ENCODE measurements at regions not wholly inside any gene's neighbourhood (a gene's known extent, or its start where the extent isn't known, plus 50 kb on each side); places are given as distances from the start of the nearest gene placed in this dataset.
"Not testable (repeated sequence)": the region's sequence is repeated elsewhere in the genome, so short reads cannot be mapped to it uniquely, and the experiment has no call there.

- no peak for DNase-seq (ENCODE audit: low spot score)
Observed at GRCh38 chr17:53490447-53490968, 332.2 kb upstream of the KIF2B start.

DNA sequence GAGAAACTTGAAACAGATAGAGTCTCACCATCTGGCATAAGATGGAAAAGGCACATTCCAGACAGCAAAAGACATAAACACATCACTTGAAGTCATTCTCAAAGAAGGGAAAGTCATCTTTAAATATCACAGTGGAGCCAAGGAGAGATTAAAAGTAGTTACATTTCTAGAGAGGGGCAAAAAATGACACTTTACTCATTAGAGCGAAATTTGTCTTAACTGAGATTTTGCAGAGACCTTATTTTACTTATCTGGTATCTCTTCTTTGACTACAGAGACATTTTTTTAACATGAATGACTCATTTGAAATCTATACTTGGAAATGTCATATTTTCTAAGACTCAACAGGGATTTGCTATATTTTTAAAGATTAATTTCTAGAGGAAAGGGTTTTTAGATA is 339.0 kb upstream of the KIF2B start:
- DNase-seq (ENCODE audit: low spot score) = no peak

DNA sequence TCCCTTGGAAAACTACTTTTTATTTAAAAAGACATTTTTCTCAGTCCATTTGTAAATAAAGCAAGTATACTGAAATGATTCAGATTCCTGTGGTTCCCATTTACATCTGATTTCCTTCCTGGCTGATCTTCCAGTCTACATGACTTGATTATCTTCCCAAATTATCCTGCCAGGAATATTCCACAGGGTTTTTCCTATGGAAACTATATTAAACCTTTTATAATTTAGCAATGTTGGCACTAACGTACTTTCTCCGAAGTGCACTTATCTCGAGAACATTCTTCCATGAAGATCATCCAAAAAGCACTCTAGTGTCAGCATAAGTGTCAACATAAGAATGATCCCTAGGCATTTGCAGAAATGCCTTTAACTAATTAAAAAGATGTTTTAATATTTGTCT is 347.7 kb upstream of the KIF2B start:
- no peak for DNase-seq (ENCODE audit: low spot score)

- no peak for DNase-seq (ENCODE audit: low spot score)
Observed at GRCh38 chr17:53472586-53472985, 350.1 kb upstream of the KIF2B start.

- DNase-seq (ENCODE audit: low spot score) = no peak
Observed at GRCh38 chr17:53471514-53471913, 351.2 kb upstream of the KIF2B start.

DNA sequence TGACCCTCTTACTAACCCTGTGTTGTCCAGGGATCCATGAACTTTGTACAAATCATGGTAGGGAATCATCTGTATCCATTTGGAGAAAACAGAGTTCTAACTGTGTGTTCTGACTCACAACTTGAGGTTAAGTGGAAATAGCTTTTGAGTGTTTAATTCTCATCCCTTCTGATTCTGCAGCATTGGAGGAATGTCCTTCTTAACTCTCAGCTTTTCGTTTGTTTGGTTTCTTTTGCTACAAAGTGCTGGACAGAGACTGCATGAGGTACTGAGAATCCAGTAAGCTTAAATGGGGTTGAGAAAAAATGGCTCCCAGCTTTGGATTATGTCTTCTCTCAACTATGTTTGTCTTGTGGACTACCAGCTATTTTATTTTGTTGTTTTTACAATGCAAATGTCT is 352.1 kb upstream of the KIF2B start:
- DNase-seq (ENCODE audit: low spot score) = no peak

DNA sequence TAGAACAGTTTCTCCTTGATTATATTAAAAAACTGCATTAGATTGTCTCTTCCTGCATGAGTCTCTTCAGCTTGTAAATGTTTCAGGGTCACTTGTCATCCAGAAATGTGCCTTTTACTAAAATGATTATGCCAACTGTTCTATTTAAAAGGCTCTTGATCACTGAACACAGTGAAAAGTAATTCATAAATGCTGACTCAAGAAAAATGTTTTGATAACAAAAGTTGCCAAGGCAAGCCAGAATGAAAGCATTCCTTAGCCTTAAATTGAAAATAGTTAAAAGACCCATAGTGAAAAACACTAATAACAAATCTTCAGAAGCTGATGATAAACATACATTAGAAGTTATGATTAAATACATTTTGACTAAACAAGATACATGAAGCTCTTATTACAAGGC is 356.0 kb upstream of the KIF2B start:
- DNase-seq (ENCODE audit: low spot score) = no peak

DNA sequence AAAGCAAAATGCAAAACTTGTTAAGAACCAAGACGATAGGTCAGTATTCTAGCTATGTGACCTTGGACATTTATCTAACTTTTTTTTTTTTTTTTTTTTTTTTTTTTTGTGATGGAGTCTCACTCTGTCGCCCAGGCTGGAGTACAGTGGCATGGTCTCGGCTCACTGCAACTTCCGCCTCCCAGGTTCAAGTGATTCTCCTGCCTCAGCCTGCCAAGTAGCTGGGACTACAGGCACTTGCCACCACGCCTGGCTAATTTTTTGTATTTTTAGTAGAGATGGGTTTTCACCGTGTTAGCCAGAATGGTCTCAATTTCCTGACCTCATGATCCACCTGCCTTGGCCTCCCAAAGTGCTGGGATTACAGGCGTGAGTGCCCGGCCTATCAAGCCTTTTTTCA is 358.3 kb upstream of the KIF2B start:
- DNase-seq (ENCODE audit: low spot score) = not testable (repeated sequence)

DNA sequence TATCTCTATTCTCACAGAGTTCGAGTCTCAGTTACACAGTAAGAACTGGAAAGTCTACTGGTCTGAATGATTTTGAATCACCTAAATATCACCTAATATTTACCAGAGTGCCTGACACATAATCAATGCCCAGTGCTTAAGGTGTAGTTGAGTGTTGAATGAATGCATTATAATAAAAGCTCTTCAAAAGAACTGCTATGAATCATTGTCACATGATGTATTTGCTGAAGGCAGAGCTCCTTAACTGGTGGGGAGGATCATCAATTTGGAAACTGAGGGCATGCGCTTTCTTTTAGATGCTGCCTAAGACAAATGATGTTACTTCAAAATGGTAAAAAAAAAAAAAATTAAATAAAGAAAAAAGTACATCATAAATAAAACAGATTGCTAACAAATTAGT is 359.4 kb upstream of the KIF2B start:
- no peak for DNase-seq (ENCODE audit: low spot score)

- DNase-seq (ENCODE audit: low spot score) = no peak
Observed at GRCh38 chr17:53462393-53462811, 360.3 kb upstream of the KIF2B start.

- not testable (repeated sequence) for DNase-seq (ENCODE audit: low spot score)
Observed at GRCh38 chr17:53455943-53456342, 366.8 kb upstream of the KIF2B start.

GRCh38 chr17:53454337-53454736 is 368.4 kb upstream of the KIF2B start:
- no peak for DNase-seq (ENCODE audit: low spot score)

GRCh38 chr17:53449324-53449723 is 373.4 kb upstream of the KIF2B start:
- DNase-seq (ENCODE audit: low spot score) = no peak

DNA sequence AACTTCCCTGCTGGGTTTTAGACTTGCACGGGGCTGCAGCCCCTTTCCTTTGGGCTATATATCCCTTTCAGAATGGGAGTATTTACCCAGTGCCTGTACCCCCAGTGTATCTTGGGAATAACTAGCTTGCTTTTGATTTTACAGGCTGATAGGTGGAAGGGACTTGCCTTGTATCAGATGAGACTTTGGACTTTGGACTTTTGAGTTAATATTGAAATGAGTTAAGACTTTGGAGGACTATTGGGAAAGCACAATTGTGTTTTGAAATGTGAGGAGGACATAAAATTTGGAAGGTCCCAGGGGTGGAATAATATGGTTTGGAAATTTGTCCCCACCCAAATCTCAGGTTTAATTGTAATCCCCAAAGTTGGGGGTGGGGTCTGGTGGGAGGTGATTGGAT is 393.8 kb upstream of the KIF2B start:
- no peak for DNase-seq (ENCODE audit: low spot score)

DNA sequence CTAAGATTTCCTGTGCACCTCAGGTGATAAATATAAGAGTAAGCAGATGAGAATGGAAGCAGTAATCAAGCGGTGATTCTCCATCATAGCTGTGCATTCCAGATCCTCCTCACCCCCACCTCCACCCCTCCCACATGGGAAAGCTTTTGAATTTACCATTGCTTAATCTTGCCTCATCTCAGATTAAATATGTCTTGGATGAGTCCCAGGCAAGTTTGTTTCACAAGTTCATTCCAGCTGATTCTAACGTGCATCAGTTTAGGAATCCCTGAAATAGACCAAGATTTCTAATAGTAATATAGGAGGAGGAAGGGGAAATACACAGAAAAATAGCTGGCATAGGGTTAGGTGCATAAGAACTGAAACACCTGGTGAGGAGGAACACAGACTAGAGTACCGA is 396.2 kb upstream of the KIF2B start:
- no peak for DNase-seq (ENCODE audit: low spot score)

DNA sequence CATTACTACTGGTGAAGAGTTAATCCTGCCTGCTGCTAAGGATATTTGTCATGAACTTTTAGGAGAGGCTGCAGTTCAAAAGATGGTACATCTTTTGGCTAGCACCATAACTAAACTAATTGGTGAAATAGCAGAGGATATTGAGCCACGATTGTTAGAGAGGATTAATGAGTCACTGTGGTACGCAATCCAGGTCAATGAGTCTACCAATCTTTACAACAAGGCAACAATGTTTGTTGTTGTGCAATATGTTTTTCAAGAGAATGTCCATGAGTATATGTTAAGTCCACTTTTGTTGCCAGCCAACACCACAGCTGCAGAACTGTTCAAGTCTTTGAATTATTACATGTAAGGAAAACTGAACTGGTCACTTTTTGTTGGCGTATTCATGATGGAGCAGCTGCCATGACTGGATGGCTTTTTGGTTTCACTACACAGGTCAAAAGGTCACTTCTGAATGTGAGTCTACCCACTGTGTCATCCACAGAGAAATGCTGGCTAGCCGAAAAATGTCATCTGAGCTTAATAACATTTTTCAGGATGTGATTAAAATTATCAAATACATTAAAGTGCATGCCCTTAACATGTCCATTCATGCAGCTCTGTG is 402.6 kb upstream of the KIF2B start:
- DNase-seq (ENCODE audit: low spot score) = no peak

DNA sequence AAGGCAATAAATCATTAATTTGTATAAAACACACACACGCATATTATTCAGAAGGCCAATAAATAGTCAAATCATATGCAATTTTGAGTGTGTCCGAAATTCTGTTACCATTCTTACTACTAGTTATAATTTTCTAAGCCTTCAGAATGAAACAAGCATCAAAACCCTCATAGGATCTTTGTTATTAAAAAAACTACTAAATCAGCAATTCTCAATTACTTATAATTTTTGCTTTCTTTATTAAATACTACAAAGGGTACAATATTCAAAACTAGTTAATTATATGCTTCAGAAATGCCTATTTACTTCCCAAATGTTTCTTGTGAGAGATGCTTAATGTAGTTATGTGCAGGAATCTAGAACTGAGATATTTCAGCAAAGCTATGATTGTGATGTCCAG is 413.1 kb upstream of the KIF2B start:
- no peak for DNase-seq (ENCODE audit: low spot score)

- no peak for DNase-seq (ENCODE audit: low spot score)
Observed at GRCh38 chr17:53406907-53407306, 415.8 kb upstream of the KIF2B start.

DNA sequence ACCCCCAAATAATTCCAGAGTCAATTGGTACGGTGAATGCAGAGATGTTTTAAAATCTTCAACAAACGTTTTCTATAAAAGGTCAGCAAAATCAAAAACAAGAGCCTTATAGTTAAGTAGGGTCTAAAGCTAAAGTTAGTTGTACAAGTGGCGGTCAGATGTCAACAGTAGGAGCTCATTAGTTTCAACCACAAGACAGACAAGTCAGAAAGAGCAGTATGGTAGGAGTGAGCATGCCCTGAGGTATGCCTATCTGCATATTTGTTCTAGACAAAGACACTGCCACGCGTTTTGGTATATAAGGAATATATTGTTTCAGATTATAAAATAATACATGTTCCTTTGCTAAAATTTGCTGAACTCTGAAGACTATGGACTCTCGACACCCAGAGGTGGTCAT is 431.5 kb upstream of the KIF2B start:
- no peak for DNase-seq (ENCODE audit: low spot score)

DNA sequence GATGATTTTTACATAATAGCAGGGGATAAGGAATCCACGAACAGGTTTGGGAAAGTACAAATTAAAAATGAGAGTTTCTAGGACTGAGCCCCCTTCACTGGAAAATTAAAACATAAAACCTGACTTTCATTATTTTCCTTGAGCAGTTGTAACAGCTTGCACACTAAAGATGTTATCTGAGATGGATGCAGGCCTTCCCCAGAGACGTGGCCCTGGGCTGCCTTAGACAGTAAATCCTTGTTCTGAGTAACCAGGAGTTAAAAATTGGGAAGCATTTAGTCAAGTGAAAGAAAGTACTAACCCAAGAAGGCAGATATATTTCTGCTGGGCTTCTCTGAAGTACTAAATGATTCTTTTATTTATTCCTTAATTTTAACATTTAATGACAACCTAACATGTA is 432.2 kb upstream of the KIF2B start:
- DNase-seq (ENCODE audit: low spot score) = no peak

- DNase-seq (ENCODE audit: low spot score) = no peak
Observed at GRCh38 chr17:53387745-53388144, 435.0 kb upstream of the KIF2B start.

DNA sequence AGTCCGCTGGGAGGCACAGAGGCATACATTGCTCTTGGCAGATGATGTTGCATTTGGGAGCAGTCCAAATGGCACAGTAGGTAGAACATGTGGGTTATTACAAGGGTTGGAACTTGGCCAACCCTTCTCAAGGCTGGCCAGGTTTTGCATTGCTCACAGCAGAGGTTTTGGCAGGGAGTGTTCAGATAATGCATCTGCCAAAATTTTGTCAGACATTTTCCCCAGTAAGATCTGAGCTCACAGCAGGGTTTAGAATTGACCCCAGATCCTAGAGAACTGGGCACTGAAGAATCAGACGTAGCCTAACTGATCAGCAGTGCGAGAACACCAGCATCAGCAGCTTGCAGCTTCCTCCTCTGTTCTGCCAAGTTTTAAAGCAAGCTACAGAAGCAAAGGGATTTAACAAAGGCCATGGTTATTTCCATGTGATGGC is 468.8 kb upstream of the KIF2B start:
- DNase-seq (ENCODE audit: low spot score) = no peak

DNA sequence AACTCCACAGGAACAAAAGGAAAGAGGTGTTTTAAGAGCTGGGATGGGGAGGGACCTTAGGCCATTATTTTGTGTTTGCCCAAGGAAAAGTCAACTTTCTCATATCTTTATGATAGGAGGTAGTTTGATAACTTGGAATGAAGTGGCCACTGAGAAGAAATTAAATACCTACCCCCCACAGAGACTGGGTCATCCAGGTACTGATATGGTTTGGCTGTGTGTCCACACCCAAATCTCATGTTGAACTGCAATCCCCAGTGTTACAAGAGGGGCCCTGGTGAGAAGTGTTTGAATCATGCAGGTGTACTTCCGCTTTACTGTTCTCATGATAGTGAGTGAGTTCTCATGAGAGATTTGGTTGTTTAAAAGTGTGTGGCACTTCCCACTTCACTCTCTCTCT is 477.9 kb upstream of the KIF2B start:
- DNase-seq (ENCODE audit: low spot score) = no peak

DNA sequence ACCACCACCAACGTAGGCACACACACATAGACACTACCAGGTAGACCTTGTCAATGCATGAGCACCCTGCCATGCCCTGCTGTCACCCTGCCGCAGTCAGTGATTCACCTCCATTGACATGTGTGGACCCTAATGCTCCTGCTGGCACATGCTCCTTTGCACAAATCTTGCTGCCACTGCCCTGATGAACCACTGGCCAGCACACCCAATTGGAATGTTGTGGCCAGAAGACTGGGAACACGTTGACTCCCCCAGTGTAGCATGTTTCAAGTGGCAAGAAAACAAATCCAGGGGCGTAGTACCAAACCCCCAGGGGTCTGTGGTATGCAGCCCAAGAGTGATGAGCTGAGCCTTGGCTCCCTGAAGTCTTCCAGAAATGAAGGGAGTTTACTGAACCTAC is 486.4 kb upstream of the KIF2B start:
- no peak for DNase-seq (ENCODE audit: low spot score)

- no peak for DNase-seq (ENCODE audit: low spot score)
Observed at GRCh38 chr17:53335443-53335842, 487.3 kb upstream of the KIF2B start.
